Muscle of back (tissue), 3 donors: ENCODE measurements at regions not wholly inside any gene's neighbourhood (a gene's known extent, or its start where the extent isn't known, plus 50 kb on each side); places are given as distances from the start of the nearest gene placed in this dataset.
"Not testable (repeated sequence)": the region's sequence is repeated elsewhere in the genome, so short reads cannot be mapped to it uniquely, and the experiment has no call there.

Experiments
- DNase-seq, 3 donors: peaks; one replicate each; pipeline versions ENCODE4 v3.0.0 to v3.0.0-alpha.2; 2013

GRCh38 chr4:187118602-187119120 lies 395.0 kb upstream of the FAT1 start:
- no peak for DNase-seq

- peak; percentile 48 to 89 (median 64) for DNase-seq
These were observed 400.7 kb upstream of the FAT1 start for GRCh38 chr4:187124331-187124730.

- DNase-seq, result peak in 1 of 3 donors; percentile 9
These were observed 401.4 kb upstream of the FAT1 start for GRCh38 chr4:187125062-187125461.

- DNase-seq, result no peak
These were observed 403.8 kb upstream of the FAT1 start for GRCh38 chr4:187127456-187127855.

- peak in 1 of 3 donors; percentile 33 for DNase-seq
These were observed 404.6 kb upstream of the FAT1 start for GRCh38 chr4:187128222-187128621.

GRCh38 chr4:187128976-187129375 lies 405.3 kb upstream of the FAT1 start:
- peak in 1 of 3 donors; percentile 20 for DNase-seq

GRCh38 chr4:187131826-187132225 lies 408.2 kb upstream of the FAT1 start:
- not testable (repeated sequence) for DNase-seq

- no peak for DNase-seq
These were observed 412.2 kb upstream of the FAT1 start for GRCh38 chr4:187135878-187136277.

- no peak for DNase-seq
These were observed 415.5 kb upstream of the FAT1 start for GRCh38 chr4:187139141-187139540.

- no peak for DNase-seq
These were observed 417.4 kb upstream of the FAT1 start for GRCh38 chr4:187141101-187141500.

GRCh38 chr4:187149229-187149945 lies 425.7 kb upstream of the FAT1 start:
- DNase-seq, result no peak

- DNase-seq, result no peak
These were observed 433.8 kb upstream of the FAT1 start for GRCh38 chr4:187157380-187157958.

GRCh38 chr4:187158003-187158402 lies 434.3 kb upstream of the FAT1 start:
- no peak for DNase-seq

- peak in 1 of 3 donors; percentile 39 for DNase-seq
These were observed 436.8 kb upstream of the FAT1 start for GRCh38 chr4:187160486-187160885.

GRCh38 chr4:187166886-187167512 lies 443.3 kb upstream of the FAT1 start:
- DNase-seq, result no peak

GRCh38 chr4:187171706-187172339 lies 448.2 kb upstream of the FAT1 start:
- no peak for DNase-seq

GRCh38 chr4:187172340-187172761 lies 448.7 kb upstream of the FAT1 start:
- DNase-seq, result no peak

- no peak for DNase-seq
These were observed 451.1 kb upstream of the FAT1 start for GRCh38 chr4:187174749-187175148.

- no peak for DNase-seq
These were observed 451.5 kb upstream of the FAT1 start for GRCh38 chr4:187175197-187175596.

- DNase-seq, result peak in 1 of 3 donors; percentile 30
These were observed 452.7 kb upstream of the FAT1 start for GRCh38 chr4:187176261-187176910.

- DNase-seq, result no peak
These were observed 454.4 kb upstream of the FAT1 start for GRCh38 chr4:187178084-187178483.

GRCh38 chr4:187178587-187178986 lies 454.9 kb upstream of the FAT1 start:
- peak in 2 of 3 donors; percentile 49 to 69 for DNase-seq
